GM19467 (cell line): ENCODE measurements at regions not wholly inside any gene's neighbourhood (a gene's known extent, or its start where the extent isn't known, plus 50 kb on each side); places are given as distances from the start of the nearest gene placed in this dataset.

Source experiments
- ATAC-seq: cut with Tn5 transposase; IDR thresholded peaks from one replicate; pipeline ENCODE4 v1.9.1; 2021; ENCODE audit warnings: mild to moderate bottlenecking, moderate library complexity; ENCODE audit not compliant: unreplicated experiment

GRCh38 chr10:20958764-20959163, 61.7 kb upstream of the NEBL start:
- no peak for ATAC-seq

GRCh38 chr10:20958225-20958624, 61.1 kb upstream of the NEBL start:
- ATAC-seq, result no peak

GRCh38 chr10:20957744-20958143, 60.6 kb upstream of the NEBL start:
- ATAC-seq, result no peak

- ATAC-seq, result no peak
These were observed 59.7 kb upstream of the NEBL start for GRCh38 chr10:20956843-20957242.

GRCh38 chr10:20955355-20955893, 58.3 kb upstream of the NEBL start:
- no peak for ATAC-seq

GRCh38 chr10:20954519-20954918, 57.4 kb upstream of the NEBL start:
- no peak for ATAC-seq

- ATAC-seq, result no peak
These were observed 56.0 kb upstream of the NEBL start for GRCh38 chr10:20953120-20953519.

GRCh38 chr10:20949967-20950366, 52.9 kb upstream of the NEBL start:
- ATAC-seq, result no peak

GRCh38 chr10:20948686-20949327, 51.7 kb upstream of the NEBL start:
- peak; percentile 83 for ATAC-seq
